HepG2 (cell line): ENCODE measurements at regions not wholly inside any gene's neighbourhood (a gene's known extent, or its start where the extent isn't known, plus 50 kb on each side); places are given as distances from the start of the nearest gene placed in this dataset.

ENCODE experiments used
- ATAC-seq: fragments of 200-7000 bp; cut with Tn5 transposase; 3 replicates; pipeline ENCODE4 v1.9.1; 2020; ENCODE audit warnings: mild to moderate bottlenecking, moderate library complexity
- BruUV-seq: library from RNA; stranded (reverse); fragments of 400-500 nt; replicated peaks from 2 replicates; lab custom pipeline; 2021; lab: Mats Ljungman, UMichigan
- CTCF ChIA-PET: fragments of 300-600 bp; formaldehyde crosslinking; extraction: SDS; loops from one replicate; lab custom pipeline; 2021; ENCODE audit warnings: low total read pairs, inconsistent platforms, low intra/inter-chr PET ratio; lab: Yijun Ruan, JAX
- POLR2A ChIA-PET: fragments of 350-600 bp; sonication (Branson Sonifier 250); formaldehyde crosslinking; loops from one replicate; lab custom pipeline; 2020; ENCODE audit warnings: antibody characterized with exemption, inconsistent platforms; lab: Yijun Ruan, JAX
- DNase-seq: peaks from one replicate; pipeline ENCODE4 v3.0.0-alpha.2; 2015; ENCODE audit warnings: low spot score
- FAIRE-seq: peaks from 3 replicates; lab custom pipeline; 2011; peaks lifted over from hg19 to GRCh38; lab: Jason Lieb, UNC
- H2AFZ ChIP-seq: one replicate; pipeline ENCODE4 v1.6.1; 2011; ENCODE audit warnings: low read length, inconsistent platforms
- H3K27ac ChIP-seq: fragments of 300-600 bp; 3 replicates; pipeline ENCODE4 v1.8.0; 2011; ENCODE audit warnings: mixed run types, mild to moderate bottlenecking, mixed read lengths, low read length, inconsistent platforms; ENCODE audit not compliant: insufficient read depth; ENCODE audit errors: extremely low read length
- H3K27me3 ChIP-seq, 2 experiments: fragments of 200-600 bp in 1 of 2; 2 replicates in 1 of 2; 3 replicates in 1 of 2; pipeline versions ENCODE4 v1.6.0 to v1.8.0; 2011; ENCODE audit warnings: low read length in 2 of 2, mild to moderate bottlenecking in 2 of 2, moderate library complexity in 2 of 2, inconsistent platforms in 1 of 2; ENCODE audit not compliant: insufficient read depth in 2 of 2, control insufficient read depth in 1 of 2
- H3K36me3 ChIP-seq, 2 experiments: fragments of 200-600 bp in 1 of 2; replicated peaks in 1 of 2; 2 replicates in 1 of 2; 3 replicates in 1 of 2; pipeline versions ENCODE4 v1.5.1 to v1.8.0; 2011; ENCODE audit warnings: low read length in 2 of 2, inconsistent platforms in 1 of 2; ENCODE audit not compliant: insufficient read depth in 2 of 2, control insufficient read depth in 1 of 2
- H3K4me1 ChIP-seq: 2 replicates; pipeline ENCODE4 v1.5.1; 2012; ENCODE audit warnings: low read length, inconsistent platforms; ENCODE audit not compliant: insufficient read depth
- H3K4me2 ChIP-seq: 2 replicates; pipeline ENCODE4 v1.6.0; 2011; ENCODE audit warnings: low read depth, low read length, inconsistent platforms
- H3K4me3 ChIP-seq, 3 experiments: fragments of 200-600 bp in 1 of 3; sonication (generic), shearing (Covaris generic) in 1 of 3; replicated peaks in 1 of 3; 2 replicates each; pipeline ENCODE4 v1.5.1; 2011 to 2016; ENCODE audit warnings: low read length in 3 of 3, inconsistent platforms in 2 of 3, low read depth in 2 of 3, mild to moderate bottlenecking in 2 of 3, control low read depth in 1 of 3, mixed read lengths in 1 of 3; ENCODE audit not compliant: insufficient read depth in 1 of 3
- H3K79me2 ChIP-seq: one replicate; pipeline ENCODE4 v1.6.1; 2011; ENCODE audit warnings: low read length, inconsistent platforms; ENCODE audit not compliant: insufficient read depth
- H3K9ac ChIP-seq: 2 replicates; pipeline ENCODE4 v1.6.0; 2011; ENCODE audit warnings: mild to moderate bottlenecking, low read depth, low read length, inconsistent platforms; ENCODE audit not compliant: insufficient read depth
- H3K9me3 ChIP-seq: 2 replicates; pipeline ENCODE4 v1.5.1; 2012; ENCODE audit warnings: mild to moderate bottlenecking, low read length
- H4K20me1 ChIP-seq: 2 replicates; pipeline ENCODE4 v1.6.0; 2011; ENCODE audit warnings: inconsistent platforms, mild to moderate bottlenecking, low read length, moderate library complexity; ENCODE audit not compliant: insufficient read depth
- AHR ChIP-seq: IDR thresholded peaks from 2 replicates; pipeline ENCODE4 v1.6.1; 2018; ENCODE audit warnings: missing genetic modification reagents, missing compliant biosample characterization
- ETV5 ChIP-seq: IDR thresholded peaks from 2 replicates; pipeline ENCODE4 v1.6.1; 2018; ENCODE audit warnings: missing biosample characterization, missing genetic modification reagents, inconsistent platforms, borderline replicate concordance
- MED13 ChIP-seq: sonication (generic); formaldehyde crosslinking; IDR thresholded peaks from 2 replicates; pipeline ENCODE4 v1.5.0; 2020; ENCODE audit warnings: missing genetic modification reagents
- MEIS1 ChIP-seq: sonication (generic); formaldehyde crosslinking; IDR thresholded peaks from 2 replicates; pipeline ENCODE4 v1.9.0; 2021; ENCODE audit warnings: mild to moderate bottlenecking, missing genetic modification reagents, moderate library complexity, borderline replicate concordance
- PCBP2 ChIP-seq: fragments of 200-400 bp; formaldehyde crosslinking; optimal IDR thresholded peaks from 2 replicates; pipeline ENCODE3; 2018; ENCODE audit warnings: low read length, low read depth; ENCODE audit not compliant: poor library complexity, severe bottlenecking
- POLR2A ChIP-seq, 2 experiments: IDR thresholded peaks; 2 replicates each; pipeline ENCODE4 v1.6.1; 2011; ENCODE audit warnings: low read depth in 2 of 2, low read length in 2 of 2, mild to moderate bottlenecking in 1 of 2, moderate library complexity in 1 of 2; ENCODE audit not compliant: insufficient read depth in 1 of 2
- RBAK ChIP-seq: sonication (generic); formaldehyde crosslinking; IDR thresholded peaks from 2 replicates; pipeline ENCODE4 v1.5.1; 2020; ENCODE audit warnings: mild to moderate bottlenecking, missing genetic modification reagents
- RFX5 ChIP-seq: IDR thresholded peaks from 2 replicates; pipeline ENCODE4 v1.6.1; 2011; ENCODE audit warnings: low read depth, low read length, improper control_type of control experiment
- RFXANK ChIP-seq: IDR thresholded peaks from 2 replicates; pipeline ENCODE4 v1.6.1; 2016
- ZNF878 ChIP-seq: sonication (generic); formaldehyde crosslinking; IDR thresholded peaks from 2 replicates; pipeline ENCODE4 v1.8.1; 2023; ENCODE audit warnings: mild to moderate bottlenecking, missing genetic modification reagents, moderate library complexity
- ZSCAN25 ChIP-seq: sonication (generic); formaldehyde crosslinking; IDR thresholded peaks from 2 replicates; pipeline ENCODE4 v1.8.0; 2022; ENCODE audit warnings: mild to moderate bottlenecking, missing genetic modification reagents
- WGBS: methylation state at CpG from one replicate; pipeline ENCODE4 v1.1.6; 2017; ENCODE audit warnings: low lambda C conversion rate; 5-methylcytosine and 5-hydroxymethylcytosine counted together
- in situ Hi-C: cut with HindIII; loops from 2 replicates; pipeline ENCODE4 v1.10.0; 2017; ENCODE audit warnings: low pct_unique_long_range_greater_than_20kb; ENCODE audit not compliant: extremely low pct_ligation_motif_present
- intact Hi-C: fragments of 100-400 bp; cut with micrococcal nuclease; formaldehyde crosslinking; loops from one replicate; pipeline ENCODE4 v1.10.0; 2022; ENCODE audit not compliant: unreplicated experiment
- TF ChIP-seq, protein P1 (sequence below): sonication (generic); formaldehyde crosslinking; IDR thresholded peaks from 2 replicates; pipeline ENCODE4 v1.8.1; 2023; ENCODE audit warnings: mild to moderate bottlenecking, moderate library complexity, missing genetic modification reagents
- TF ChIP-seq, protein P2 (sequence below): sonication (generic); formaldehyde crosslinking; IDR thresholded peaks from 2 replicates; pipeline ENCODE4 v1.8.1; 2023; ENCODE audit warnings: mild to moderate bottlenecking, missing genetic modification reagents, borderline replicate concordance
- TF ChIP-seq, protein P3 (sequence below): sonication (generic); formaldehyde crosslinking; IDR thresholded peaks from 2 replicates; pipeline ENCODE4 v1.4.0; 2020; ENCODE audit warnings: mild to moderate bottlenecking, missing genetic modification reagents, borderline replicate concordance
- TF ChIP-seq, protein P4 (sequence below): sonication (generic); formaldehyde crosslinking; IDR thresholded peaks from 2 replicates; pipeline ENCODE4 v1.5.0; 2020; ENCODE audit warnings: mild to moderate bottlenecking, missing genetic modification reagents
- TF ChIP-seq, protein P5 (sequence below): sonication (generic); formaldehyde crosslinking; IDR thresholded peaks from 2 replicates; pipeline ENCODE4 v1.8.0; 2022; ENCODE audit warnings: mild to moderate bottlenecking, missing genetic modification reagents

DNA sequence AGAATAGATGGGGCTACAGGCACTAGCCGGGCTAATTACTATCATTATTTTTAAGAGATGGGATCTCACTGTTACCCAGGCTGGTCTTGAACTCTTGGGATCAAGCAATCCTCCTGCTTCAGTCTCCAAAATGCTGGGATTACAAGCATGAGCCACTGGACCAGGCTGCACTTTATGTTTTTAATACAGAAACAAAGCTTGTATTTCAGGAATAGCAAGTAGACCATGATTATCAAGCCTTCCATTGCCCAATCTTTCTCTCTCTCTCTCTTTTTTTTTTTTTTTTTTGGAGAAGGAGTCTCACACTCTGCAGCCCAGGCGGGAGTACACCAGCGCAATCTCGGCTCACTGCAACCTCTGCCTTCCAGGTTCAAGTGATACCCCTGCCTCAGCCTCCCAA, 75.4 kb downstream of the MDH2 start (continued):
- TF ChIP-seq ETV5 (CRISPR knock-in tag), result no peak
- TF ChIP-seq MED13 (CRISPR knock-in tag), result no peak

DNA sequence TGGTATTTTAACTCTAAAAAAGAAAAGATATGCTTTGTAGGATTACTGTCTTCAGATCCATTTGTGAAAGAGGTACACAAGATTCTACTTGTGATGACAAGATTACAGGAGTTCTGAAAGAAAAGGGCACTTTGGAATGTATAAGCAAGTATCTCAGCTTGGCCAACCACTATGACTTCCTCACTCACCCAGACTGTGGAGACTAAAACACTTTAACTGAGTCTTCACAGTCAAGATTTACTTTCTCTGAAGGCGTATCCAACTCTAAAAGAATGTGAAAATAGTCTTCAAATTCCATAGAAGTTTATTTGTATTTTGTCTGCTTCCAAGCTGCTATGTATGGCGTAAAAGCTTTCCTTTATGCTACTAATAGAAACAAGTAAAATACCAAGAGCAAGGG, 76.1 kb upstream of the SRRM3 start:
- TF ChIP-seq, protein P1, sequence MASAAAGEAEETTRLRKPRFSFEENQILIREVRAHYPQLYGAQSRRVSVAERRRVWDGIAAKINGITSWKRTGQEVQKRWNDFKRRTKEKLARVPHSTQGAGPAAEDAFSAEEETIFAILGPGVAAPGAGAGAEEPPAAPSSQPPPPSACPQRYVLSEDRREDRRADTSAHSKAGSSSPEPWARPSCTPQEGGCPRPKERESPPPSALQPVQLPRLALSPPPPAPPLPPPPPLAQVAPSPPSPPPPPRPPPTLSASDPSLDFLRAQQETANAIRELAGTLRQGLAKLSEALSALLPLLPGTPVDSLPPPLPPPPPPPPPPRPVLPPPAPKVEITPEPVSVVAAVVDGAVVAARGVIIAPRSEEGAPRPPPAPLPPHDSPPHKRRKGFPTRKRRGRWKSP, result no peak
- TF ChIP-seq AHR (no peak), PCBP2 (no peak), ZSCAN25 (CRISPR knock-in tag) (no peak), RBAK (CRISPR knock-in tag) (no peak), POLR2A (IDR thresholded peaks at IDR 0.05; ENCODE audit: insufficient read depth in 1 of 2, low read depth in 2 of 2, low read length in 2 of 2) (no peak), ZNF878 (CRISPR knock-in tag) (no peak), MEIS1 (CRISPR knock-in tag) (no peak), RFXANK (CRISPR knock-in tag) (no peak), RFX5 (no peak)
- TF ChIP-seq, protein P2, sequence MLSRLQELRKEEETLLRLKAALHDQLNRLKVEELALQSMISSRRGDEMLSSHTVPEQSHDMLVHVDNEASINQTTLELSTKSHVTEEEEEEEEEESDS (CRISPR knock-in tag), result no peak
- TF ChIP-seq, protein P3, sequence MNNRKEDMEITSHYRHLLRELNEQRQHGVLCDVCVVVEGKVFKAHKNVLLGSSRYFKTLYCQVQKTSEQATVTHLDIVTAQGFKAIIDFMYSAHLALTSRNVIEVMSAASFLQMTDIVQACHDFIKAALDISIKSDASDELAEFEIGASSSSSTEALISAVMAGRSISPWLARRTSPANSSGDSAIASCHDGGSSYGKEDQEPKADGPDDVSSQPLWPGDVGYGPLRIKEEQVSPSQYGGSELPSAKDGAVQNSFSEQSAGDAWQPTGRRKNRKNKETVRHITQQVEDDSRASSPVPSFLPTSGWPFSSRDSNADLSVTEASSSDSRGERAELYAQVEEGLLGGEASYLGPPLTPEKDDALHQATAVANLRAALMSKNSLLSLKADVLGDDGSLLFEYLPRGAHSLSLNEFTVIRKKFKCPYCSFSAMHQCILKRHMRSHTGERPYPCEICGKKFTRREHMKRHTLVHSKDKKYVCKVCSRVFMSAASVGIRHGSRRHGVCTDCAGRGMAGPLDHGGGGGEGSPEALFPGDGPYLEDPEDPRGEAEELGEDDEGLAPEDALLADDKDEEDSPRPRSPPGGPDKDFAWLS, result no peak
- TF ChIP-seq, protein P4, sequence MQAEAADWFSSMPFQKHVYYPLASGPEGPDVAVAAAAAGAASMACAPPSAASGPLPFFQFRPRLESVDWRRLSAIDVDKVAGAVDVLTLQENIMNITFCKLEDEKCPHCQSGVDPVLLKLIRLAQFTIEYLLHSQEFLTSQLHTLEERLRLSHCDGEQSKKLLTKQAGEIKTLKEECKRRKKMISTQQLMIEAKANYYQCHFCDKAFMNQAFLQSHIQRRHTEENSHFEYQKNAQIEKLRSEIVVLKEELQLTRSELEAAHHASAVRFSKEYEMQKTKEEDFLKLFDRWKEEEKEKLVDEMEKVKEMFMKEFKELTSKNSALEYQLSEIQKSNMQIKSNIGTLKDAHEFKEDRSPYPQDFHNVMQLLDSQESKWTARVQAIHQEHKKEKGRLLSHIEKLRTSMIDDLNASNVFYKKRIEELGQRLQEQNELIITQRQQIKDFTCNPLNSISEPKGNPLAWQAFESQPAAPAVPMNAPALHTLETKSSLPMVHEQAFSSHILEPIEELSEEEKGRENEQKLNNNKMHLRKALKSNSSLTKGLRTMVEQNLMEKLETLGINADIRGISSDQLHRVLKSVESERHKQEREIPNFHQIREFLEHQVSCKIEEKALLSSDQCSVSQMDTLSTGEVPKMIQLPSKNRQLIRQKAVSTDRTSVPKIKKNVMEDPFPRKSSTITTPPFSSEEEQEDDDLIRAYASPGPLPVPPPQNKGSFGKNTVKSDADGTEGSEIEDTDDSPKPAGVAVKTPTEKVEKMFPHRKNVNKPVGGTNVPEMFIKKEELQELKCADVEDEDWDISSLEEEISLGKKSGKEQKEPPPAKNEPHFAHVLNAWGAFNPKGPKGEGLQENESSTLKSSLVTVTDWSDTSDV, result no peak
- TF ChIP-seq, protein P5, sequence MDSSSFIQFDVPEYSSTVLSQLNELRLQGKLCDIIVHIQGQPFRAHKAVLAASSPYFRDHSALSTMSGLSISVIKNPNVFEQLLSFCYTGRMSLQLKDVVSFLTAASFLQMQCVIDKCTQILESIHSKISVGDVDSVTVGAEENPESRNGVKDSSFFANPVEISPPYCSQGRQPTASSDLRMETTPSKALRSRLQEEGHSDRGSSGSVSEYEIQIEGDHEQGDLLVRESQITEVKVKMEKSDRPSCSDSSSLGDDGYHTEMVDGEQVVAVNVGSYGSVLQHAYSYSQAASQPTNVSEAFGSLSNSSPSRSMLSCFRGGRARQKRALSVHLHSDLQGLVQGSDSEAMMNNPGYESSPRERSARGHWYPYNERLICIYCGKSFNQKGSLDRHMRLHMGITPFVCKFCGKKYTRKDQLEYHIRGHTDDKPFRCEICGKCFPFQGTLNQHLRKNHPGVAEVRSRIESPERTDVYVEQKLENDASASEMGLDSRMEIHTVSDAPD (CRISPR knock-in tag), result no peak
- ChIA-PET POLR2A (interaction anchor here (2.1 to 2.2 kb wide), 2 partner anchors 17 to 78 kb away, joined by 6 to 8 read pairs; partner anchors contain the start of genes MDH2 and STYXL1), CTCF (no interaction called here)
- Histone ChIP-seq H4K20me1 (no peaks in the 10 kb centered on the region), H3K9me3 (no peaks in the 10 kb centered on the region), H3K9ac (no peak overlapping the region), H3K27me3 (no peaks in the 10 kb centered on the region), H3K36me3 (no peaks in the 10 kb centered on the region), H2AFZ (no peak overlapping the region), H3K4me3 (no peak overlapping the region), H3K79me2 (no peaks in the 10 kb centered on the region), H3K27ac (no peak overlapping the region), H3K4me2 (no peak overlapping the region), H3K4me1 (peaks cover 83% of the 10 kb centered on the region)
- 99% methylated on average over 2 of the region's 2 CpGs for WGBS
- no TSS peak for BruUV-seq
- in situ Hi-C loops (no loop called here), intact Hi-C loops (no loop called here)
- FAIRE-seq (no peak), ATAC-seq (no peak), DNase-seq (no peak)
